ENCODE measurements at regions not wholly inside any gene's neighbourhood (a gene's known extent, or its start where the extent isn't known, plus 50 kb on each side); places are given as distances from the start of the nearest gene placed in this dataset.

DNA sequence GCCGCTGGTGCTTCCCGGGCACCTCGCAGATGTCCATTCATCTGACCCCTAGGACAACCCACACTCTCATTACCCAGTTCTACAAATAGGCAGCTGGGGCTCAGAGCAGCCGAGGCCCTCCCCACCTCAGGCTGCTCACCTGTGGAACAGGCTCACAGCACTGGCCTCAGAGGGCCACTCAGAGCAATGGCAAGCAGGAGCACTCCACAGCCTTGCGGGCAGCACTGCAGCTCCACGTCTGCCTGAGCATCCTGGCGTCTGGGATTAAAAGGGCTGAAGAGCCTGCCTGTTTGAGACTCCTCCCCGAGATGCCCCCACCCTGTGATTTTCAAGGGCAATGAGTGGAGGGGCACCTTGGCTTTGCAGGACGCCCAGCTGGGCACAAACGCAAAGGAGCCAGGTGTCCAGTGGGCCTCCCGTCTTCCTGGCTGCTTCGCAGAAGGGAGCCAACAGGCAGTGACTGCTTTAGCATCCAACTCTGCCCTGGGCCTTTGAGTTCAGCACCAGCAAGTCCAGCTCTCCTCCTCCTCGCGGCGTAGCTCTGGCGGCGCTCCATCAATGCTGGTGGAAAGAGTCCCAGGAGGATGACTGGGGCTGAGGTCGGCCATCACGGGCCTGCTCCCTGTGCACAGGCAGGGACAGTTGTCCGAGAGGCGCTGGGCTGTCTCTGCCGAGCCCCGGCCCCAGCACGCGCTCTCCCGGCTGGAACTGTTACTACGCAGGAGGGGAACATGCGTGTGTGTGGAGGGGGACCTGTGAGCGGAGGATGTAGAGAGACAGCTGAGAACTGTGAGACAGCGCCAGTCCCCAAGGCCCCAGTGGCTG is 297.2 kb downstream of the NDUFA10 start (continued):
- TF ChIP-seq, protein P1, sequence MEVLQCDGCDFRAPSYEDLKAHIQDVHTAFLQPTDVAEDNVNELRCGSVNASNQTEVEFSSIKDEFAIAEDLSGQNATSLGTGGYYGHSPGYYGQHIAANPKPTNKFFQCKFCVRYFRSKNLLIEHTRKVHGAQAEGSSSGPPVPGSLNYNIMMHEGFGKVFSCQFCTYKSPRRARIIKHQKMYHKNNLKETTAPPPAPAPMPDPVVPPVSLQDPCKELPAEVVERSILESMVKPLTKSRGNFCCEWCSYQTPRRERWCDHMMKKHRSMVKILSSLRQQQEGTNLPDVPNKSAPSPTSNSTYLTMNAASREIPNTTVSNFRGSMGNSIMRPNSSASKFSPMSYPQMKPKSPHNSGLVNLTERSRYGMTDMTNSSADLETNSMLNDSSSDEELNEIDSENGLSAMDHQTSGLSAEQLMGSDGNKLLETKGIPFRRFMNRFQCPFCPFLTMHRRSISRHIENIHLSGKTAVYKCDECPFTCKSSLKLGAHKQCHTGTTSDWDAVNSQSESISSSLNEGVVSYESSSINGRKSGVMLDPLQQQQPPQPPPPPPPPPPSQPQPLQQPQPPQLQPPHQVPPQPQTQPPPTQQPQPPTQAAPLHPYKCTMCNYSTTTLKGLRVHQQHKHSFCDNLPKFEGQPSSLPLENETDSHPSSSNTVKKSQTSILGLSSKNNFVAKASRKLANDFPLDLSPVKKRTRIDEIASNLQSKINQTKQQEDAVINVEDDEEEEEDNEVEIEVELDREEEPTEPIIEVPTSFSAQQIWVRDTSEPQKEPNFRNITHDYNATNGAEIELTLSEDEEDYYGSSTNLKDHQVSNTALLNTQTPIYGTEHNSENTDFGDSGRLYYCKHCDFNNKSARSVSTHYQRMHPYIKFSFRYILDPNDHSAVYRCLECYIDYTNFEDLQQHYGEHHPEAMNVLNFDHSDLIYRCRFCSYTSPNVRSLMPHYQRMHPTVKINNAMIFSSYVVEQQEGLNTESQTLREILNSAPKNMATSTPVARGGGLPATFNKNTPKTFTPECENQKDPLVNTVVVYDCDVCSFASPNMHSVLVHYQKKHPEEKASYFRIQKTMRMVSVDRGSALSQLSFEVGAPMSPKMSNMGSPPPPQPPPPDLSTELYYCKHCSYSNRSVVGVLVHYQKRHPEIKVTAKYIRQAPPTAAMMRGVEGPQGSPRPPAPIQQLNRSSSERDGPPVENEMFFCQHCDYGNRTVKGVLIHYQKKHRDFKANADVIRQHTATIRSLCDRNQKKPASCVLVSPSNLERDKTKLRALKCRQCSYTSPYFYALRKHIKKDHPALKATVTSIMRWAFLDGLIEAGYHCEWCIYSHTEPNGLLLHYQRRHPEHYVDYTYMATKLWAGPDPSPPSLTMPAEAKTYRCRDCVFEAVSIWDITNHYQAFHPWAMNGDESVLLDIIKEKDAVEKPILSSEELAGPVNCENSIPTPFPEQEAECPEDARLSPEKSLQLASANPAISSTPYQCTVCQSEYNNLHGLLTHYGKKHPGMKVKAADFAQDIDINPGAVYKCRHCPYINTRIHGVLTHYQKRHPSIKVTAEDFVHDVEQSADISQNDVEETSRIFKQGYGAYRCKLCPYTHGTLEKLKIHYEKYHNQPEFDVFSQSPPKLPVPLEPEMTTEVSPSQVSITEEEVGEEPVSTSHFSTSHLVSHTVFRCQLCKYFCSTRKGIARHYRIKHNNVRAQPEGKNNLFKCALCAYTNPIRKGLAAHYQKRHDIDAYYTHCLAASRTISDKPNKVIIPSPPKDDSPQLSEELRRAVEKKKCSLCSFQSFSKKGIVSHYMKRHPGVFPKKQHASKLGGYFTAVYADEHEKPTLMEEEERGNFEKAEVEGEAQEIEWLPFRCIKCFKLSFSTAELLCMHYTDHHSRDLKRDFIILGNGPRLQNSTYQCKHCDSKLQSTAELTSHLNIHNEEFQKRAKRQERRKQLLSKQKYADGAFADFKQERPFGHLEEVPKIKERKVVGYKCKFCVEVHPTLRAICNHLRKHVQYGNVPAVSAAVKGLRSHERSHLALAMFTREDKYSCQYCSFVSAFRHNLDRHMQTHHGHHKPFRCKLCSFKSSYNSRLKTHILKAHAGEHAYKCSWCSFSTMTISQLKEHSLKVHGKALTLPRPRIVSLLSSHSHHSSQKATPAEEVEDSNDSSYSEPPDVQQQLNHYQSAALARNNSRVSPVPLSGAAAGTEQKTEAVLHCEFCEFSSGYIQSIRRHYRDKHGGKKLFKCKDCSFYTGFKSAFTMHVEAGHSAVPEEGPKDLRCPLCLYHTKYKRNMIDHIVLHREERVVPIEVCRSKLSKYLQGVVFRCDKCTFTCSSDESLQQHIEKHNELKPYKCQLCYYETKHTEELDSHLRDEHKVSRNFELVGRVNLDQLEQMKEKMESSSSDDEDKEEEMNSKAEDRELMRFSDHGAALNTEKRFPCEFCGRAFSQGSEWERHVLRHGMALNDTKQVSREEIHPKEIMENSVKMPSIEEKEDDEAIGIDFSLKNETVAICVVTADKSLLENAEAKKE (CRISPR knock-in tag; IDR thresholded peaks at IDR 0.05) = no peak
- TF ChIP-seq JUNB (IDR thresholded peaks at IDR 0.05; ENCODE audit: unreplicated experiment) (no peak), STAT1 (IDR thresholded peaks at IDR 0.05; ENCODE audit: unreplicated experiment) (no peak), POLR2AphosphoS5 (IDR thresholded peaks at IDR 0.05; ENCODE audit: low read depth) (no peak)

DNA sequence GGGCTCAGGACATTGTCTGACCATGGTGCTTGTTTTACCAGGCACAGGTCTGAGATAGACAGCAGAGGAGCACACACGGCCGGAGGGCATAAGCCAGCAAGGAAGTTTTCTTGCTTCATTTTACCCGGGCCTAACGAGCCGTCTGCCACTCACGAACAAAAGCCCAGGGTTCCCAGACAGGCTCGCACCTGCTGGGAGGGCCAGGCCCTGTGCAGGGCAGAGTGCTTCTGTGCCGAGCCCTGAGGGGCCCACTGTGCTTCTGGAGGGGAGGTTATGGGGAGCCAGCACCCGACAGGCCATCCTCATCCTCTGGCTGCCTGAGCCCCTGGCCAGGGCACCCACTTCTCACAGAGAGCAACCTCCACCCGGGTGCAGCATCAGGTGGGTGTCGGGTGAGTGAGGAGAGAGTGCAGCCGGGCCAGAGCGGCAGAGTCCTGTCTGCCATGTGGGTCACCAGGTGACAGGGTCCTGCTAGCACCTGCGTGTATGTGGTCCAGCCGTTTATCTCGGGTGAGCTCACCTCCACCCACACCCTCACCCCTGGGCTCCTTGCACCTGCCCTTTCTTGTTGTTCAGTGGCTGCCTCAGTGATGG is 297.9 kb downstream of the NDUFA10 start:
- Histone ChIP-seq H4K20me1 (replicated peaks; ENCODE audit: insufficient read depth) (no peaks in the 10 kb centered on the region), H3K4me2 (no peak overlapping the region), H3K4me1 (ENCODE audit: insufficient read depth) (no peaks in the 10 kb centered on the region), H2AFZ (no peak overlapping the region), H3K9me2 (ENCODE audit: insufficient read depth) (no peaks in the 10 kb centered on the region), H3K4me3 (no peak overlapping the region), H3K79me2 (replicated peaks; ENCODE audit: insufficient read depth) (no peaks in the 10 kb centered on the region), H3K27me3 (ENCODE audit: insufficient read depth) (no peaks in the 10 kb centered on the region), H3F3A (replicated peaks; ENCODE audit: low read depth) (no peaks in the 10 kb centered on the region), H3K27ac (ENCODE audit: low read depth) (no peak overlapping the region), H3K36me3 (ENCODE audit: insufficient read depth) (no peaks in the 10 kb centered on the region)
- ATAC-seq = no peak
- Mint-ChIP-seq H3K4me3 (no peak overlapping the region), H3K27me3 (ENCODE audit: insufficient read depth, low read depth, poor library complexity) (peaks cover 4% of the 10 kb centered on the region), H3K27ac (no peak overlapping the region), H3K36me3 (ENCODE audit: low read depth) (no peaks in the 10 kb centered on the region), H3K4me1 (peaks cover 2% of the 10 kb centered on the region; the same call in 1 of the 3 replicates), H3K9me3 (peaks cover 4% of the 10 kb centered on the region; the same call in 2 of the 3 replicates)
- DNase-seq (ENCODE audit: low spot score) = no peak
- TF ChIP-seq, protein P1 (CRISPR knock-in tag; IDR thresholded peaks at IDR 0.05) = no peak
- no peak for TF ChIP-seq JUNB (IDR thresholded peaks at IDR 0.05; ENCODE audit: unreplicated experiment)
- no peak for TF ChIP-seq EZH2phosphoT487 (IDR thresholded peaks at IDR 0.05; ENCODE audit: unreplicated experiment)
- no peak for TF ChIP-seq ZNF331 (CRISPR knock-in tag; IDR thresholded peaks at IDR 0.05; ENCODE audit: low read depth)
- TF ChIP-seq STAT1 (IDR thresholded peaks at IDR 0.05; ENCODE audit: unreplicated experiment) = no peak
- TF ChIP-seq NANOG (IDR thresholded peaks at IDR 0.05; ENCODE audit: borderline replicate concordance) = no peak
